ENCODE measurements at regions not wholly inside any gene's neighbourhood (a gene's known extent, or its start where the extent isn't known, plus 50 kb on each side); places are given as distances from the start of the nearest gene placed in this dataset.

GRCh38 chr21:34222031-34222335 lies 141.8 kb upstream of the KCNE2 start:
- no peak for TF ChIP-seq CTCF (conservative IDR thresholded peaks at IDR 0.05; ENCODE audit: low read depth in 2 of 2)
- no peak for TF ChIP-seq POLR2AphosphoS5 (IDR thresholded peaks at IDR 0.05; ENCODE audit: low read depth)
- no peak for TF ChIP-seq NANOG (IDR thresholded peaks at IDR 0.05; ENCODE audit: borderline replicate concordance)
- TF ChIP-seq EZH2 (IDR thresholded peaks at IDR 0.05; ENCODE audit: low read depth, unreplicated experiment): no peak
- TF ChIP-seq CREB1 (CRISPR knock-in tag; IDR thresholded peaks at IDR 0.05; ENCODE audit: low read depth): no peak
- no peak for TF ChIP-seq REST (IDR thresholded peaks at IDR 0.05; ENCODE audit: unreplicated experiment)
- TF ChIP-seq EZH2phosphoT487 (IDR thresholded peaks at IDR 0.05; ENCODE audit: unreplicated experiment): no peak
- no peak for TF ChIP-seq ZNF114 (CRISPR knock-in tag; IDR thresholded peaks at IDR 0.05)
- no peak for TF ChIP-seq JUNB (IDR thresholded peaks at IDR 0.05; ENCODE audit: unreplicated experiment)
- TF ChIP-seq, protein P1, sequence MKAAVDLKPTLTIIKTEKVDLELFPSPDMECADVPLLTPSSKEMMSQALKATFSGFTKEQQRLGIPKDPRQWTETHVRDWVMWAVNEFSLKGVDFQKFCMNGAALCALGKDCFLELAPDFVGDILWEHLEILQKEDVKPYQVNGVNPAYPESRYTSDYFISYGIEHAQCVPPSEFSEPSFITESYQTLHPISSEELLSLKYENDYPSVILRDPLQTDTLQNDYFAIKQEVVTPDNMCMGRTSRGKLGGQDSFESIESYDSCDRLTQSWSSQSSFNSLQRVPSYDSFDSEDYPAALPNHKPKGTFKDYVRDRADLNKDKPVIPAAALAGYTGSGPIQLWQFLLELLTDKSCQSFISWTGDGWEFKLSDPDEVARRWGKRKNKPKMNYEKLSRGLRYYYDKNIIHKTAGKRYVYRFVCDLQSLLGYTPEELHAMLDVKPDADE (IDR thresholded peaks at IDR 0.05): no peak
- TF ChIP-seq ZNF331 (CRISPR knock-in tag; IDR thresholded peaks at IDR 0.05; ENCODE audit: low read depth): no peak
- TF ChIP-seq STAT1 (IDR thresholded peaks at IDR 0.05; ENCODE audit: unreplicated experiment): no peak
- TF ChIP-seq ZNF462 (CRISPR knock-in tag; IDR thresholded peaks at IDR 0.05): no peak

Measured in GM23338 (cell line).